Stromal cell of bone marrow (primary cell): ENCODE measurements at regions not wholly inside any gene's neighbourhood (a gene's known extent, or its start where the extent isn't known, plus 50 kb on each side); places are given as distances from the start of the nearest gene placed in this dataset.

ENCODE experiments used
- DNase-seq: peaks from one replicate; pipeline ENCODE4 v3.0.0-alpha.2; 2012; ENCODE audit warnings: low read depth

DNA sequence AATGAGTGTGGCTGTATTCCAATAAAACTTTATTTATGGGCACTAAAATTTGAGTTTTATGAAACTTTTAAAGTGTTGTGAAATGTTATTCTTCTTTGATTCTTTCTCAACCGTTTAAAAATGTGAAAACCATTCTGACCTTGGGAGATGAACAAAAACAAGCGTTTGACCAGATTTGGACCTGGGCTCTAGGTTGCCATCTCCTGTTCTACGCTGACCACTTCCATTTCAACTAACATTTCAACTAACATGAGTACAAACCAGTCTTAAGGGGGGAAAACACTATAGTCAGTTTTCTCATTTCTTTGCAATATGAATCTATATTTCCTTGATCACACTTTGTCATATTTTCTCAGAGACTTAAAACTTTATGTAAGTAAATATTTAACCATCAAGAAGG is 118.4 kb upstream of the IRX5 start:
- DNase-seq, result no peak

DNA sequence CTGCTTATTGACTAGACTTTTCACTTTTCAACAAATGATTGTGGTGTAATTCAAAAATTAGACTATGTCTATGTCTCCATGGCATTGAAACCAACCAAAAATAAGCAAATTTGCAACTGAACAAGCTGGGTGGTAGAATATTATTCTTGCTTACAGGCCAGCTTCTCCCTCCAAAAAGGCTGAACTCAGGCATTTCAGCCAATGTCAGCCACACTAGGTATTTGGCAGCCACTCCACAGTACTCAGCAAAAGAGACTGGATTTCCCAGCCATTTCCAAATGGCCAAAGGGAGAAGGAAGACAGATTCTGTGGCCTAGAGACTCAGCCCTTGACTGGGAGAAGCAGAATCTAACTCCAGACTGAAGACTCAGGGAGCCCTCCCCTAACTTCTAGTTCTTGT is 121.8 kb upstream of the IRX5 start:
- DNase-seq, result peak; percentile 23

DNA sequence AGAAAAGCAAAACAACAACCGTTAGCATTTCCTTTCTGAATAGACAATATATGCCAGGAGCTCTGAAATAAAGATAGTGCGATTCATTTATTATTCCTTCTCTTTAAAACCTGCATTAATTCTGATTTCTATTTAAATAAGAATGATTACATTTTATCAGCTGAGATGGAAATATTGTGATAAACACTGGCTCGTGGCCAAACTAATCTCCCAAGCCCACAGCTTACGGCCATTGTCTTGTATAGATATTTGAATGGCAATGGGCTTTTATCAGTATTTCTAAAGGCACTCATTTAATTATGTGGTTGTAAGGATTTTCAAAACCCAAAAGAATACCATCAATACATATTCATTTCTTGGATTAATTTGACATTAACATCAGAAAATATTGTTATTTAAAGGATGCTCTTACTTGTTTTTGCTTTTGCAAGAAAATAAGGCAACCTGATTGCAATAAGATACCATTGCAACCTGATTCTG is 123.7 kb upstream of the IRX5 start:
- DNase-seq, result no peak

DNA sequence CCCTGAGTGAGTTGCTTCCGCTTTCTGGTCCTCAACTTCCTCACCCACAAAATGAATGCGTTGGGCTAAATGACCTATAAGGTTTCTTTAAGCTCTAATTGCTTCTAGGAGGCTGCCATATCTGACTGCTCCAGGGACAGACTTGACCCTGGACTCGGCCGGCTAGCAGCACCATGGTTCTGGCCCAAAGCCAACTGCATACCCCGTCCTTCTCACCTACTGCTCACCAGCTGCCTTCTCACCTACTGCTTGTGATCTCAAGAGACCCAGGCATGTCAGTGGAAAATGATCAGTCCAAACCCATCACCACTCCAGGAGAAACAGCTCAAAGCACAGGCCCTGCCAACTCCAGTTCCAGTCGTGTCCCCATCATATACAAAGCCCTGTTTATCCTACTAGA is 124.3 kb upstream of the IRX5 start:
- DNase-seq, result no peak

DNA sequence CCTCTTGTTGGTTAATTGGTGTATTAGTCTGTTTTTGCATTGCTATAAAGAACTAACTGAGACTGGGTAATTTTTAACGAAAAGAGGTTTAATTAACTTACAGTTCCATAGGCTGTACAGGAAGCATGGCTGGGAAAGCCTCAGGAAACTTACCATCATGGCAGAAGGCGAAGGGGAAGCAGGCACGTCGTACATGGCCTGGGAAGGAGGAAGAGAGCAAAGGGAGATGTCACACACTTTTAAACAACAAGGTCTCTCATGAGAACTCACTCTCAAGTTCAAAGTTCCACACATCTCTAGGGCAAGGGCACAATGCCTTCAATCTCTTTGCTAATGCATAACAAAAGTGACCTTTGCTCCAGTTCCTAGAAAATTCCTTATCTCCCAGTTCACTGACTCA is 125.0 kb upstream of the IRX5 start:
- no peak for DNase-seq

DNA sequence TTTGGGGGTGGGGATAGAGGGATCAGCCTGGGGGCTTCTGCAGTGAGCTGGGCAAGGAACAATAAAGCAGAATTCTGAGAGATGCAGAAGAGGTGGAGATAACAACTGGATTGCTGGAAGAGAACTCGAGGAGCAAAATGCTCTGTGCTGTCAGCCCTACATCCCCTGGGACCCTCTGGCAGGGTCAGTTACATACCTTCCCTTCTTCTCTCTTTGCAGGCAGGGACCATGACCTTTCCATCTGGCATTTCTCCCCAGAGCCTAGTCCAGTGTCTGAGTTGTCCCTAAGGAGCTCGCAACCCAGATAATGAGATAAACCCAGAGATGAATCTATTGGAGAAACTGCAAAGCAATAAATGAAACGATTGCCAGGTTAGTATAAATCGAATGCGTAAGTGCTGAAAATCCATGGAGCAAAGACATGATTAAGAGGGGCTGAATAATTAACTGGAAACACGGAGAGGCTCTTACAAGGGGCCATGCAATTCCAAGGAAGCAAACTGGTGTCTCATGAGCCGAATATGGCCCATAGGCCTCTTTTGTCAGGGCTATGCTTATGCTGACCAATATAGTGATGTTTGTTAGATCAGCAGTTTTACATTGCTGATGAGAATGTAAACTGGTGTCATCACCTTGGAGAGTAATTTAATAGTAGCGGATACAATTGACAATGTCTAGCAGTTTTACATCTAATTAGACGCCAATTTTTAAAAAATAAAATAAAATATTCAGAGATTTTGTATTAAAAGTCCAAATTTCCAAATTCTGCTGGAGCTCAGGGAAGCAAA is 129.4 kb upstream of the IRX5 start:
- no peak for DNase-seq

DNA sequence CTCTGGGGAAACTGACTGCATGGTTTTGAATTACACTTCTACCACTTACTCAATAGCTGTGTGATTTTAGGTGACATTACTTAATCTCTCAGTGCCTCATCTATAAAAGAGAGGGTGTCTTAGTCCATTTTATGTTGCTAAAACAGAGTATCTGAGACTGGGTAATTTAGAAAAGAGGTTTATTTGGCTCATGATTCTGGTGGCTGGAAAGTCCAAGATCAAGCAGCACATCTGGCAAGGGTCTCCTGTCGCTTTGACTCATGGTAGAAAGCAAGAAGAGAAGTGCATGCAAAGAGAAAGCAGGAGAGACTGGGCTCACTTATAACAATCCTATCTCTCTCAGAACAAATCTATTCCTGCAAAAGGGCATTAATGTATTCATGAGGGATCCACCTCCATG is 132.4 kb upstream of the IRX5 start:
- DNase-seq, result no peak

DNA sequence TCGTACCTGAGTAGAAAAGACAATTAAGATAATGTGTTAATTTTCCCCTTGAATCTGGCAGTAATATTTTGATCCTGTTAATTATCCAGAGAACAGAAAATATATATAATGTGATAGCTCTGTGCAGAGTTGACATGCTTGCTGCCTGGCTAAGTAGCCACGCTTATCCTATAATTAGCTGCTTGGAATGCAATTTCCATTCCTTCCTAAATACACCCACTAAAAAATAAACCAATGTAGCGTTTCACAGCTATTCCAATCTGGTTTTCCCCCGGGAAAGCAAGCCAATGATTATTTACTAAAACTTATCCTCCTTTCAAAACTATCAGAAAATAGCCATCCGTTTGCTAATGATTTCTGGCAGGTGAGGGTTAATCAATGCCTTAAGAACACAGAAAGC is 134.5 kb upstream of the IRX5 start:
- no peak for DNase-seq

DNA sequence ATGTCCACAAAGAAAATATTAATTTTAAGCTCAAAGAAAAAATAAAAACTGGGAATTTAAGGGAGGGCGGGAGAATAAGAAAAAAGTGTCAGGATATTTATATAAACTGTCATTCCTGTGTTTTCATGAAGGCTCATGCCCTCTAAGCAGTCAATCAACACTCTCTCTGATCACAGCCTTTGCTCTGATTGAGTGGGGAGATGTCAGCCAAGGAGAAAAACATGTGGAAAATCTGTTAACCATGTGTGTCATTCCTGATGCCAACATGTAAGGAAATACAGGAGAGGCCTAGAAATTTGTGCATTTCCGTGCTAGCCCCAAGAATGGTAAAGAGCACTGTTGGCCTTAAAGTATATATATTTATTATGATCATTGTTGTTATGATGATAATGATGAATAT is 137.9 kb upstream of the IRX5 start:
- DNase-seq, result no peak

DNA sequence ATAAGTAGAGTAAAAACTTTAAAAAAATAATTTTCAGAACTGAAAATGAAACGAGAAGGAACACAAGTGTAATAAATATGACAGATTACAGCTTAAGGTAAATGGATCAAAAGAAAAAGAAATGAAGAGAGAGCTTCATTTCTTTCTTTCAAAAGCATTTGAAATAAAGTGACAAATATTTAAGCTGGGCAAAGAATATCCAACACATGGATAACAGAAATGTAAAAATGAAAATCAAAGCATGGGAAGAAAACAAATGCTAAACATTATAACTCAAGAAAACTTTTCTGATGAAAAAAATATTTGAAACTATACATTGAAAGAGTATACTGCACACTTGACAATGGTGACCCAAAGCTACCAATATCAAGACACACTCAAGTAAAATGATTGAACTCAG is 143.6 kb upstream of the IRX5 start:
- no peak for DNase-seq

DNA sequence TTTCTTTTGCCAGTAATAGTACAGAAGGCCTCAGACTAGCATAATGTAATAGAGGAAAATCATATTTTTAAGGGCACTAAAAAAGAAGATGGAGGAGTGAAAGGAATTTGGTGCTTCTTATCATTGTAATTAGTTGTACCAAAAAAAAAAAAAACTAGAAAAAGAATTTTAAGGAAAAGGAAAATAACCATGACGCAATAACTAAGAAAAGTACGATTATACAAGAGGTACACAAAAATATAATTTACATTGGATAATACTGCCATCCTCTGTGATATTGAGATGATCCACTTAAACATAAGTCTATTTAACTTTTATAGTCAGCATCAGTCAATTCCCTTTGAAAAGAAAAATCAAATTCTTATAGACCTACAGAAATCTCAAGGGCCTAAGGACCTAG is 146.7 kb upstream of the IRX5 start:
- DNase-seq, result no peak

DNA sequence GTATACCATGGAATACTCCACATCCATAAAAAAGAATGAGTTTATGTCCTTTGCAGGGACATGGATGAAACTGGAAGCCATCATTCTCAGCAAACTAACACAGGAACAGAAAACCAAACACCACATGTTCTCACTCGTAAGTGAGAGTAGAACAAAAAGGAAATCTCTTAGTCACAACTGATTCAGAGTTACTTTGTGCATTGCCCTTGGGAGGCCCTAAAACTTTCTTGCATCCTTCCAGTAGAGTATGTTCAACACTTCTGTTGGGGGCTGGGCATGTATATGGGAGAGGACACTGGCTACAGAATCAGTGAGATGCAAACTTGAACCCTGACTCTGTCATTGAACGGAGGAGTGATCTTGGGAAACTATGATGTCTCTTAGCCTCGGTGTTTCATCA is 147.4 kb upstream of the IRX5 start:
- DNase-seq, result peak; percentile 12

DNA sequence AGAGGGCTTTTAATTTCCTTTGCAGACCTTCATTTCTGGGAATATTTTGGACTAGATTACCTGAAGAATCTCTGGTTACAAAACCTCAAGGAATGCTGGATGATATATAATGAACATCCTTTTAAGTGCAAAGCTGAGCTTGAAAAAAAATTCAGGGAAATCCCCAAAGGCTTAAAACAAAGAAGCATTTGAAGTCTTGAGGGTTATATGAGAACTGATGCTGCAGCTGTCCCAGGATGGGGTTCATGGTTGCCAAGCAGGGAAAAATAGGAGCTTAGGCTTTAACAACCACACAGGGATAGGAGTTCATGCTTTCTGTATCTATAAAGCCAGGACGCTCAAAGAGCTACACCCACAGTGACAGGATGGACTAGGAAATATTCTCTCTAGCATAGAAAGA is 150.4 kb upstream of the IRX5 start:
- no peak for DNase-seq

DNA sequence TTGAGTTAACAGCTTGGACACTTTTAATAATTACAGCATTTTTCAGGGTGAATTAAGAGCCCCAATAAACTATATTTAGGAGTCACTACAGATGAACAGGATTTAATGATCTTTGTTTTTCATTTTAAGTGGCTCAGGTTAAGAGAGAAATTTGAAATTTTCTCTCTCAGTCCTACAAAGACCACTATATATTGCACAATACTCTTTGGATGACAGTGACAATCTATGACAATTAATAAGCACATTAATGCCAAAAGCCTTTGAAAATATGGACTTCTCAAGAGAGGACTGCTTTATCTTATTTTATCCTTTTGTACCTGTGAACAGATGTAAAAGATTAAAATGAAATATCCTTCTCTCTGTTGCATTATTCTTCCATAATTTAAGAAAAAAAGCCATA is 151.1 kb upstream of the IRX5 start:
- no peak for DNase-seq

DNA sequence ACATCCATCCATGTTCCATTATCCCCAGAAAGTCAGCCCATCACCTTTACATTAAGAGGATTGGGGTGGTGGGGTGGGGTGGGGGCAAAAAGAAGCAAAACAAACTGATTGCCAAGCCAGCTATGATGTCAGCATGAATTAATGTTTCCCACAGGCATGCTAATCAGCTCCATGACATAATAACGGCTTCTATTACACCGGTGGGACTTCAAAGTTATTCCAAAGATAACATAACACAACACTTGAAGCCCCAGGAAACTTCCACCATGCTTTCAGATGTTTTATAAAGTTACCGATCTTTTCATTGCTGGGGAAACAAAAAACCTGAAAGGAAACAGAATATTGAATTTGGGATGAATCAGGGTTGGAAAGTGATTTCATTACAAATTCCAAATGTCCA is 155.9 kb upstream of the IRX5 start:
- DNase-seq, result peak; percentile 2

DNA sequence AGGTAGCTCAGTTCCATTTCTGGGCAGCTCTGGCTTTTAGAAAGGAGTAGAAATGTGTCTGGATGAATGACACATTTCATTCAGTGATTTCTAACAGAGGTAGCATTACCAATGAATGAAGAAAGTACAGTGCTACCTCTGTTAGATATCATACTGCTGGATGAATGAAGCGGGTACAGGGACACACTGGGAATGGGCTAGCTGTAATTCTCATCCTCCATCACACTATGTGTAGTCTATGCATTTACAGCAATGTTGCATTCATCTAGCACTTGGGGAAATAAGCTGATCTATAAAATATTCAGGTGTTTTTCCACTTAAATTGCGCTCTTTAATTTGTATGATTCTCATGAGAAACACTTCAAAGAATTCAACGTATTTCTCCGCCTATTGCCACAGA is 158.3 kb upstream of the IRX5 start:
- DNase-seq, result no peak

DNA sequence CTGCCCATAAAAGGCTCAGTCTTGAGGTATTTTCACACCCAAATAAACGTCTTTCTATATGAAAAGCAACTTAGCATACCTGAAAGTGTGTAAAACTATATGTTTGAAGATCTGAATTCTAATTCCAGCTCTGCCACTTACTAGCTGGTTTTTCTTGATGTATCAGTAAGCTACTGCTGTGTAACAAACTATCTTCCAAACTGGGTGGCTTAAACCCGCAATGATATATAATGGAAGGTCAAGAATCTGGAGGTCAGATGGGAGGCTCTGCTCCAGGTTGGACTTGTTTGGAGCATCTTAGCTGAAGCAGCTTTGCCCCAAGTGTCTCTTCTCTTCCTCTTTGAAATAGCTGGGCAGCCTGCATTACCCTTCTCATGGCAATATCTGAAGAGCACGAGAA is 164.3 kb upstream of the IRX5 start:
- DNase-seq, result no peak

DNA sequence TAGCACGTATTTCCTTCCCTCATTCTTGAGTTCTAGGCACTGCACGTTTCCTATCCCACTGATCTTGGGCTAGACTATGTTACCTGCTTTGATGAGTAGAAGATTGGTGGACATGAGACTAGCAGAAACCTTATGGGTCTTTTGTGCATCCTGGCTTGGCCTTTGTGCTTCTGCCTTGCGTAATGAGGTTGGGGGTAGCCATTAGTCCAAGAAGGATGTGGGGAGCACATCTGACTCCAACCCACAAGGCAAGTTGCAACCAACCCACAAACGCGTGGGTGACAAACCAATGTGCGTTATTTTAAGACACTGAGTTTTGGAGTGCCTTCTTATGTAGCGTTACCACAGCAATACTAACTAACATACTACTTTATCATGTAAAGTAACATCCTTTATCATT is 180.4 kb upstream of the IRX5 start:
- DNase-seq, result peak; percentile 10

DNA sequence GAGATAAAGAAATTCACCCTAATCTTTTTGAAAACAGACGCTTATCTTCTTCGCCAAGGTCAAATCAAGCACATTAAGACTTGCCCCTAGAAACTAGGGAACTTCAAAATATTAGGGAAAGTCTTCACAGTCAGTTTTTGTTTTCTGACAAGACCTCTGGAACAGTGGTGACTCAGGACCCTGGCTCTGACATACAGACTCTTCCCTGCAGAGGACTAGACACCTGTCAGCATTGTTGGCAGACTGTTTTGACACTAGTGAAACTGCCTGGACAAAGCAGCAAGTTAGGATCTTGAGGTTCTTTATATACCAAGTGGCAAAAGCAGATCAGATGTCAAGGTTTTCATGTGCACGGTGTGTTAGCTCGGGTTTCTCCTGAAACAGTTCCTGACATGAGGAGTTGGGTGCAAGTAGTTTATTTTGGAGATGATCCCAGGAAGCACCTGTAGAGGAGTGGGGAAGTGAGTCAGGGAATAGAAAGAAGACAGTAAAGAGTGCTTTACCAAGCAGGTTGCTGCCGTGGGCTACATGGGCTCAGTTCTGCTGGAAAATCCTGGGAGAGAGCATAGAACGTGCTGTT is 182.0 kb upstream of the IRX5 start:
- no peak for DNase-seq

DNA sequence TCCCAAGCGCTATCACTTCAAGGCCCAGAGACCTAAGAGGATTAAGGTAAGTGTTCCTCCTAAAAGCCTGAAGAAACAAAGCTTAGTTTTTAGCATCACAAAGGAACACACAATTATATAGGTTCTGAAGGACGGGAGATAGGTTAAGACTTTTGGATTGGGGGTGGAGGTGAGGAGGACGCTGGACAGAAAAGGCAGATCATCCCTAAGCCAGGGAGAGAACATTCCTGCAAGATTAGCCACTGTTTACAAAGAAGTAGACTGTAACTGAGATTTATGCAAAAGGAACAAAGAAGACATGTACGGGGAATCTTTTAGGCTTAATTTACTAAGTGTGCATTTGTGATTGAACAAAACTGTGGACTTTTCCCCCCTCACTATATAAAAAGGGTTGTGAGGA is 184.1 kb upstream of the IRX5 start:
- DNase-seq, result no peak

DNA sequence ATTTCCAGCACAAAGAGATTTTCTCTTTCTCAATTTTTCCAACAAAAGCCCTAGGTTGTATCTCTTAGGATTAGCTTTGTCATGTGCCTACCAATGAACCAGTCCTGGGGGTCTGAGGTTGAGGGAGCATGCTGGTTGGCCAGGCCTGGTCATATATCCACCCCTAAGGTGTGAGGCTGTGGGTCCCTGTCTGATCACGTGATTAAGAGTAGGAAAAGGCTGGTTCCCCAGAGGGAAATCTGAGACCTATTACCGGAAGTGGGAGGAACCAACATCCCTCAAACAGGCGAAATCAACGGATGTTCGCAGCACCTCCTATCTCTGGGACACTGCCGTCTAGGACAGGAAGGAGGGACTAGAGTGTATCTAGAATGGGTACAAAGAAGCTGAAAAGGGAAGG is 185.7 kb upstream of the IRX5 start:
- DNase-seq, result no peak

DNA sequence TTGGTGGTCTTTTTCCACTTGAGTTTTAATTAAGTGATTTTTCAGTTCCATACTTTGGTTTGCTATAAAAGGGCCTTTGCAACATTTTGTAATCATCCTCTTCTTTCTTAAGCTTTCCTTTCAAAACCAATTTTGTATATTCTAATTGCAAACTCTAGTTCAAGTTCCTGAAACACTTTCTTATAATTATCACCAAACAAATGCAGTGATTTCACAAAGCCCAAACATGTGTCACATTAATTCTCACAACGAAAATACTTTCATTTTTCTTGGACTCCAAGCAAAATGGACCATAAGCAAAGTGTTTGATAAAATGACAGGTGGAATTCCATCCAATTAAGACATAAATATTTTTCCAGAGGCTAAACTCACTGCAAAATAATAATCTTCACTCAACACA is 188.2 kb upstream of the IRX5 start:
- DNase-seq, result no peak

DNA sequence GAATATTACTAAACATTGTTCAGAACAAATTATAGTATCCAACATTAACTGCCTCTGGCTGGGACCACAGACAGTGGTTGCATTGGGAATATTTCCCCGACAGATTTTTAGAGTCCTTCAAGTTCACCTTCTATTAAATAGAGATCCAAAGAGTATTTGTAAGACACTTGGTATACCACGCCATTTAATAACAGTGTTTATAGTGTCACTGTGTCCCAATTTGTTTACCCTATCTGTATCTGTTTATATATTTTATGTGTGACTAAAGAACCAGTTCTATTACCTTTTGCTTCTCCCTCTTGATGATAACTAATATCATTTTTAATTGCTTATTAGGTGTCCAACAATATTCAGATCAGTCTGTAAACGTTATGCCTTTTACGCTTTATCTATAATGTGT is 191.3 kb upstream of the IRX5 start:
- DNase-seq, result no peak

DNA sequence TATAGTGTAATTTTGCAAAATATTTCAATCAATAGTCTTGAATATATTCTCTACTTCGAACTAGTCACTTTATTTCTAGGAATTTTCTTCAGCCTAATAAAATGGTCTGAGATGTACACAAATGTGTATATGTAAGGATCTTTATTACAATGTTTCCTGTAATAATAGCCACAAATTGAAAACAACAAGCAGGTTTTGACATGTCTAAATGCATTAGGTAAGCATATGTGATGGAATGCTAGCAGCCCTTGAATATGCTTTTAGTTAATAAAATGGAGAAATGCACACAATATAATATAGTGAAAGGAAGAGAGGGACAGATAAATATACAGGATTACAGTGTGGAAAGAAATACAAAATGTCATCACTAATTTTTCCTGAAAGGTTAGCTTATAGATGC is 196.5 kb upstream of the IRX5 start:
- DNase-seq, result no peak
